Loucy (cell line): ENCODE measurements at regions not wholly inside any gene's neighbourhood (a gene's known extent, or its start where the extent isn't known, plus 50 kb on each side); places are given as distances from the start of the nearest gene placed in this dataset.

Experiments used
- CTCF ChIP-seq: fragments of 200-600 bp; sonication (generic); conservative IDR thresholded peaks from 2 replicates; pipeline ENCODE4 v1.5.1; 2014; ENCODE audit warnings: mild to moderate bottlenecking, antibody characterized with exemption, low read length
- EZH2phosphoT487 ChIP-seq: fragments of 200-600 bp; IDR thresholded peaks from 2 replicates; pipeline ENCODE4 v1.6.1; 2018; ENCODE audit warnings: antibody characterized with exemption, mild to moderate bottlenecking, moderate library complexity, borderline replicate concordance

- TF ChIP-seq CTCF = no peak
- no peak for TF ChIP-seq EZH2phosphoT487
These were observed 158.5 kb downstream of the C7orf25 start for GRCh38 chr7:42753367-42753766.
